ENCODE measurements at regions not wholly inside any gene's neighbourhood (a gene's known extent, or its start where the extent isn't known, plus 50 kb on each side); places are given as distances from the start of the nearest gene placed in this dataset.

GRCh38 chr20:48170625-48171024 is 385.3 kb upstream of the SULF2 start:
- Histone ChIP-seq H3K27ac (ENCODE audit: low read length) (no peak overlapping the region), H3K36me3 (ENCODE audit: control insufficient read depth, insufficient read depth, low read length) (no peaks in the 10 kb centered on the region), H3K4me3 (ENCODE audit: low read length) (no peak overlapping the region), H3K9me3 (ENCODE audit: control insufficient read depth, insufficient read depth, low read length) (no peaks in the 10 kb centered on the region), H3K27me3 (ENCODE audit: control insufficient read depth, insufficient read depth, low read length) (no peaks in the 10 kb centered on the region), H3K4me1 (ENCODE audit: control insufficient read depth, insufficient read depth, low read length) (no peaks in the 10 kb centered on the region)
- WGBS (ENCODE audit: insufficient coverage, insufficient read length) = no CpG with 5 or more reads among the region's 2 CpGs
- no peak for DNase-seq (ENCODE audit: low read depth, low spot score)

DNA sequence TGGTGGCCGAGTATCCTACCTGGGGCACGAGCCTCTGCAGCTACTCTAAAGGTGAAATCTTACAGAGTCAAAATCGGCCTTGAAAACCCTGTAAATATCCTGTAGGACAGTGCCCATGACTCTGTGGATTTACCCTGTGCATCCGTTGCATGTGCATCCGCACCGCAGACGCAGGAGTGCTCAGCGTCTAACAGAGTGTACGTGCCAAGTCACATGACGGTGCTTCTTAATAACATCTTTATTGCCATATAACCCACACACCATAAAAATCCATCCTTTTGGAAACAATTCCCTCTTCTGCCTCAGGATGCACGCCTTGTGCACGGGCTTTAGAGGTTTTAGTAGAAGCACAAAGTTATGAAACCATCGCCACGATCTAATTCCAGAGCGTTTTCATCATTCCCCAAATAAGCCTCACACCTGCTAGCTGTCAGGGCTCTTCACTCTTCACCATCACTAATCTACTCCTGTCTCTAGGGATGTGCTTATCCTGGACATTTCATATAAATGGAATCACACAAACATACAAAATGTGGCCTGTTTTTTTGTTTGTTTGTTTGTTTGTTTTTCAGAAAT is 384.5 kb upstream of the SULF2 start:
- H3K27me3 ChIP-seq (ENCODE audit: control insufficient read depth, insufficient read depth, low read length) = no peaks in the 10 kb centered on the region
- no CpG with 5 or more reads among the region's 15 CpGs for WGBS (ENCODE audit: insufficient coverage, insufficient read length)
- no peak overlapping the region for H3K4me3 ChIP-seq (ENCODE audit: low read length)
- no peaks in the 10 kb centered on the region for H3K36me3 ChIP-seq (ENCODE audit: control insufficient read depth, insufficient read depth, low read length)
- no peaks in the 10 kb centered on the region for H3K9me3 ChIP-seq (ENCODE audit: control insufficient read depth, insufficient read depth, low read length)
- H3K4me1 ChIP-seq (ENCODE audit: control insufficient read depth, insufficient read depth, low read length) = no peaks in the 10 kb centered on the region
- DNase-seq (ENCODE audit: low read depth, low spot score) = no peak
- H3K27ac ChIP-seq (ENCODE audit: low read length) = no peak overlapping the region

GRCh38 chr20:48166082-48166835 is 381.0 kb upstream of the SULF2 start:
- no peaks in the 10 kb centered on the region for H3K36me3 ChIP-seq (ENCODE audit: control insufficient read depth, insufficient read depth, low read length)
- H3K9me3 ChIP-seq (ENCODE audit: control insufficient read depth, insufficient read depth, low read length) = no peaks in the 10 kb centered on the region
- WGBS (ENCODE audit: insufficient coverage, insufficient read length) = no CpG with 5 or more reads among the region's 10 CpGs
- no peak overlapping the region for H3K27ac ChIP-seq (ENCODE audit: low read length)
- no peaks in the 10 kb centered on the region for H3K4me1 ChIP-seq (ENCODE audit: control insufficient read depth, insufficient read depth, low read length)
- DNase-seq (ENCODE audit: low read depth, low spot score) = no peak
- H3K4me3 ChIP-seq (ENCODE audit: low read length) = no peak overlapping the region
- H3K27me3 ChIP-seq (ENCODE audit: control insufficient read depth, insufficient read depth, low read length) = no peaks in the 10 kb centered on the region

- no peak for DNase-seq (ENCODE audit: low read depth, low spot score)
- no CpG with 5 or more reads among the region's 9 CpGs for WGBS (ENCODE audit: insufficient coverage, insufficient read length)
- H3K4me3 ChIP-seq (ENCODE audit: low read length) = no peak overlapping the region
- H3K9me3 ChIP-seq (ENCODE audit: control insufficient read depth, insufficient read depth, low read length) = no peaks in the 10 kb centered on the region
- no peaks in the 10 kb centered on the region for H3K36me3 ChIP-seq (ENCODE audit: control insufficient read depth, insufficient read depth, low read length)
- H3K27me3 ChIP-seq (ENCODE audit: control insufficient read depth, insufficient read depth, low read length) = no peaks in the 10 kb centered on the region
- H3K4me1 ChIP-seq (ENCODE audit: control insufficient read depth, insufficient read depth, low read length) = no peaks in the 10 kb centered on the region
- H3K27ac ChIP-seq (ENCODE audit: low read length) = no peak overlapping the region
Observed at GRCh38 chr20:48165401-48165685, 380.1 kb upstream of the SULF2 start.

- no peak for DNase-seq (ENCODE audit: low read depth, low spot score)
- no peaks in the 10 kb centered on the region for H3K9me3 ChIP-seq (ENCODE audit: control insufficient read depth, insufficient read depth, low read length)
- H3K27ac ChIP-seq (ENCODE audit: low read length) = no peak overlapping the region
- no peaks in the 10 kb centered on the region for H3K27me3 ChIP-seq (ENCODE audit: control insufficient read depth, insufficient read depth, low read length)
- no CpG with 5 or more reads among the region's 17 CpGs for WGBS (ENCODE audit: insufficient coverage, insufficient read length)
- H3K4me3 ChIP-seq (ENCODE audit: low read length) = no peak overlapping the region
- H3K36me3 ChIP-seq (ENCODE audit: control insufficient read depth, insufficient read depth, low read length) = no peaks in the 10 kb centered on the region
- H3K4me1 ChIP-seq (ENCODE audit: control insufficient read depth, insufficient read depth, low read length) = no peaks in the 10 kb centered on the region
Observed at GRCh38 chr20:48164566-48165400, 379.5 kb upstream of the SULF2 start.

- Histone ChIP-seq H3K4me3 (ENCODE audit: low read length) (no peak overlapping the region), H3K27me3 (ENCODE audit: control insufficient read depth, insufficient read depth, low read length) (no peaks in the 10 kb centered on the region), H3K9me3 (ENCODE audit: control insufficient read depth, insufficient read depth, low read length) (no peaks in the 10 kb centered on the region), H3K36me3 (ENCODE audit: control insufficient read depth, insufficient read depth, low read length) (no peaks in the 10 kb centered on the region), H3K4me1 (ENCODE audit: control insufficient read depth, insufficient read depth, low read length) (no peaks in the 10 kb centered on the region), H3K27ac (ENCODE audit: low read length) (no peak overlapping the region)
- no peak for DNase-seq (ENCODE audit: low read depth, low spot score)
- WGBS (ENCODE audit: insufficient coverage, insufficient read length) = 100% methylated on average over 3 of the region's 7 CpGs
Observed at GRCh38 chr20:48164034-48164433, 378.8 kb upstream of the SULF2 start.

DNA sequence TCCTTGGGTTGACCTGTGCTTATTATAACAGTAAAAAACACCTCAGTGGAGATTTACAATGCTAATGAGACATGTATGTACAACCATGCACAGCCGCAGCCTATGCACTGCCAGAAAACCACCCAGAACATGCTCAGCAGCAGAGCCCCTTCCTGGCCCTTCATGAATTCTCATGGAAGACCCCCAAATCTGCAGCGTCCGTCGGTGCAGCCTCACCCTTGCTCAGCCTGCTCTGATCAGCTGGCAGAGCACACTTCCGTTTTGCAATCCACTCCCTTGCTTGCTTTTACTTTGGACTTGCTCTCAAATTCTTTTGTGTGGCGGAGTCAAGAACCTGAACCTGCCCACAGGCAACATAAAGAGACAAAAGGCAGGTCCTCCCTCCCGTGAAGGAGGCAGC is 378.2 kb upstream of the SULF2 start:
- no peak overlapping the region for H3K4me3 ChIP-seq (ENCODE audit: low read length)
- no peak overlapping the region for H3K27ac ChIP-seq (ENCODE audit: low read length)
- no peak for DNase-seq (ENCODE audit: low read depth, low spot score)
- H3K27me3 ChIP-seq (ENCODE audit: control insufficient read depth, insufficient read depth, low read length) = no peaks in the 10 kb centered on the region
- WGBS (ENCODE audit: insufficient coverage, insufficient read length) = no CpG with 5 or more reads among the region's 7 CpGs
- H3K36me3 ChIP-seq (ENCODE audit: control insufficient read depth, insufficient read depth, low read length) = no peaks in the 10 kb centered on the region
- no peaks in the 10 kb centered on the region for H3K9me3 ChIP-seq (ENCODE audit: control insufficient read depth, insufficient read depth, low read length)
- H3K4me1 ChIP-seq (ENCODE audit: control insufficient read depth, insufficient read depth, low read length) = no peaks in the 10 kb centered on the region

- Histone ChIP-seq H3K4me3 (ENCODE audit: low read length) (no peak overlapping the region), H3K4me1 (ENCODE audit: control insufficient read depth, insufficient read depth, low read length) (no peaks in the 10 kb centered on the region), H3K27ac (ENCODE audit: low read length) (no peak overlapping the region), H3K36me3 (ENCODE audit: control insufficient read depth, insufficient read depth, low read length) (no peaks in the 10 kb centered on the region), H3K27me3 (ENCODE audit: control insufficient read depth, insufficient read depth, low read length) (no peaks in the 10 kb centered on the region), H3K9me3 (ENCODE audit: control insufficient read depth, insufficient read depth, low read length) (no peaks in the 10 kb centered on the region)
- DNase-seq (ENCODE audit: low read depth, low spot score) = no peak
- WGBS (ENCODE audit: insufficient coverage, insufficient read length) = no CpG with 5 or more reads among the region's 13 CpGs
Observed at GRCh38 chr20:48162621-48163020, 377.3 kb upstream of the SULF2 start.

DNA sequence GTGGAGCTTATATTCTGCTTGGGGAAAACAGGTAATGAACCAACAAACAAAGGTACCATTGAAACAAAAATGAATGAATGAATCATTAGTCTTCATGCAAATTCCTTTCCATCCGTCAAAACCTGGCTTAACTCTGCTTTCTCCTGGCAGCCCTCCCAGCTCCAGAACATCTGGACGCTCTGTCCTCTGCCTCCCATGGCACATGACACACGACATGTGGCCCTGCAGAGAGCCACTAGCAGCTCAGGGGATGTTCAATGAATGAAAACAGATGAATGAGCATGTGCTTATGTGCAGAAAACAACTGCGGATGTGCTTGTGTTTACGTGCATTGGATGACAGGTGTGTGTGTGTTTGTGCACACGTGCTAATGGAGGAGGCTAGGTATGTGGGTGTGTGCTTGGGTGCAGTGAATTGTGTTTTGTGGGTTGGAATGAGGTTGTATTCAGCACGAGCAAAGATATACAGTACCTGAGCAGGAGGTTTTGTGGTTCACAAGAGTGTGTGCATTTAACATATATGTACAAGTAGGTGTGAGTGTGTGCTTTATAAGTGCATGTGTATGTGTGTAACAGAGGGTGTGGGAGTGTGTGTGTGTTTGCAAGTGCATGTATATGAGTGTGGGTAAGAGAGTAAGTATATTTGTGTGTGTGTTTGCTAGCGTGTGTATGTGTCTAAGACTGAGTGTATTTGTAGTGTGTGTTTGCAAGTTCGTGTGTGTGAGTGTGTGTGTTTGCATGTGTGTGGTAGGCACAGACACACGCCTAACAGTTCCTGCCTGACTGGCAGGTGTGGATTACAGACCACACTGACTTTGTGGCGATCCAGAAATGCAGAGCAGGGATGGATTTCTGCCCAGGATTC is 374.1 kb upstream of the SULF2 start:
- no peak overlapping the region for H3K27ac ChIP-seq (ENCODE audit: low read length)
- no peaks in the 10 kb centered on the region for H3K27me3 ChIP-seq (ENCODE audit: control insufficient read depth, insufficient read depth, low read length)
- DNase-seq (ENCODE audit: low read depth, low spot score) = no peak
- H3K4me3 ChIP-seq (ENCODE audit: low read length) = no peak overlapping the region
- H3K4me1 ChIP-seq (ENCODE audit: control insufficient read depth, insufficient read depth, low read length) = no peaks in the 10 kb centered on the region
- H3K9me3 ChIP-seq (ENCODE audit: control insufficient read depth, insufficient read depth, low read length) = no peaks in the 10 kb centered on the region
- 100% methylated on average over 1 of the region's 11 CpGs for WGBS (ENCODE audit: insufficient coverage, insufficient read length)
- no peaks in the 10 kb centered on the region for H3K36me3 ChIP-seq (ENCODE audit: control insufficient read depth, insufficient read depth, low read length)

- no peaks in the 10 kb centered on the region for H3K9me3 ChIP-seq (ENCODE audit: control insufficient read depth, insufficient read depth, low read length)
- no peak overlapping the region for H3K27ac ChIP-seq (ENCODE audit: low read length)
- no peak for DNase-seq (ENCODE audit: low read depth, low spot score)
- no peaks in the 10 kb centered on the region for H3K4me1 ChIP-seq (ENCODE audit: control insufficient read depth, insufficient read depth, low read length)
- no CpG with 5 or more reads among the region's 2 CpGs for WGBS (ENCODE audit: insufficient coverage, insufficient read length)
- no peaks in the 10 kb centered on the region for H3K36me3 ChIP-seq (ENCODE audit: control insufficient read depth, insufficient read depth, low read length)
- H3K27me3 ChIP-seq (ENCODE audit: control insufficient read depth, insufficient read depth, low read length) = no peaks in the 10 kb centered on the region
- H3K4me3 ChIP-seq (ENCODE audit: low read length) = no peak overlapping the region
Observed at GRCh38 chr20:48158014-48158413, 372.7 kb upstream of the SULF2 start.
